GM12864 (cell line): ENCODE measurements at regions not wholly inside any gene's neighbourhood (a gene's known extent, or its start where the extent isn't known, plus 50 kb on each side); places are given as distances from the start of the nearest gene placed in this dataset.

Experiments
- DNase-seq: peaks from one replicate; pipeline ENCODE4 v3.0.0-alpha.2; 2011; ENCODE audit warnings: low read depth
- H3K4me3 ChIP-seq: 2 replicates; pipeline ENCODE4 v1.5.1; 2011; ENCODE audit warnings: mild to moderate bottlenecking, low read depth, low read length, control low read depth
- CTCF ChIP-seq: IDR thresholded peaks from 2 replicates; pipeline ENCODE4 v1.5.1; 2011; ENCODE audit warnings: low read depth, mild to moderate bottlenecking, moderate library complexity, low read length, control low read depth, inconsistent platforms; ENCODE audit errors: missing control alignments

GRCh38 chr6:139923964-139924475, 549.6 kb upstream of the CITED2 start:
- TF ChIP-seq CTCF = no peak
- no peak for DNase-seq

GRCh38 chr6:139922236-139922635, 547.8 kb upstream of the CITED2 start:
- H3K4me3 ChIP-seq = no peak overlapping the region
- TF ChIP-seq CTCF = no peak
- no peak for DNase-seq

More at GRCh38 chr6:139923964-139924475, 549.6 kb upstream of the CITED2 start:
- no peak overlapping the region for H3K4me3 ChIP-seq

GRCh38 chr6:139920776-139921100, 546.3 kb upstream of the CITED2 start:
- TF ChIP-seq CTCF = no peak
- no peak for DNase-seq
- no peak overlapping the region for H3K4me3 ChIP-seq

GRCh38 chr6:139920027-139920775, 545.8 kb upstream of the CITED2 start:
- no peak for DNase-seq
- no peak for TF ChIP-seq CTCF
- H3K4me3 ChIP-seq = no peak overlapping the region

- DNase-seq = no peak
- TF ChIP-seq CTCF = no peak
- no peak overlapping the region for H3K4me3 ChIP-seq
These were observed 544.9 kb upstream of the CITED2 start for GRCh38 chr6:139919107-139920026.

GRCh38 chr6:139917951-139918630, 543.6 kb upstream of the CITED2 start:
- TF ChIP-seq CTCF = no peak
- DNase-seq = no peak
- H3K4me3 ChIP-seq = no peak overlapping the region
